PC-3 (cell line): ENCODE measurements at regions not wholly inside any gene's neighbourhood (a gene's known extent, or its start where the extent isn't known, plus 50 kb on each side); places are given as distances from the start of the nearest gene placed in this dataset.

ENCODE experiments used
- ATAC-seq: fragments of 200-7000 bp; cut with Tn5 transposase; 2 replicates; pipeline ENCODE4 v1.9.1; 2020; ENCODE audit warnings: mild to moderate bottlenecking, moderate library complexity
- BruUV-seq: library from RNA; stranded (reverse); fragments of 400-500 nt; replicated peaks from 2 replicates; lab custom pipeline; 2021; lab: Mats Ljungman, UMichigan
- CTCF ChIA-PET: fragments of 300-600 bp; sonication (Branson Sonifier 250); formaldehyde crosslinking; loops from one replicate; lab custom pipeline; 2022; ENCODE audit warnings: antibody characterized with exemption; lab: Charles Lee
- POLR2A ChIA-PET: fragments of 300-600 bp; sonication (Branson Sonifier 250); formaldehyde crosslinking; loops from one replicate; lab custom pipeline; 2022; ENCODE audit warnings: antibody characterized with exemption; ENCODE audit not compliant: unreplicated experiment; lab: Charles Lee
- DNase-seq: peaks from one replicate; pipeline ENCODE4 v3.0.0-alpha.2; 2015
- H2AFZ ChIP-seq: fragments of 300-600 bp; sonication (generic); 2 replicates; pipeline ENCODE4 v1.6.0; 2016; ENCODE audit warnings: antibody characterized with exemption, low read length
- H3F3A ChIP-seq: fragments of 300-600 bp; sonication (generic); one replicate; pipeline ENCODE4 v1.6.0; 2017; ENCODE audit warnings: antibody characterized with exemption, low read length, control low read depth, mild to moderate bottlenecking; ENCODE audit not compliant: unreplicated experiment
- H3K27ac ChIP-seq: fragments of 300-600 bp; sonication (generic); 2 replicates; pipeline ENCODE4 v1.5.1; 2016; ENCODE audit warnings: mild to moderate bottlenecking, low read length
- H3K27me3 ChIP-seq: fragments of 300-600 bp; sonication (generic); 2 replicates; pipeline ENCODE4 v1.6.1; 2016; ENCODE audit warnings: low read length, mixed read lengths
- H3K36me3 ChIP-seq: fragments of 300-600 bp; sonication (generic); 2 replicates; pipeline ENCODE4 v1.6.1; 2016; ENCODE audit warnings: low read depth, mixed run types, low read length, mixed read lengths
- H3K4me1 ChIP-seq: fragments of 300-600 bp; sonication (generic); 2 replicates; pipeline ENCODE4 v1.5.1; 2016; ENCODE audit warnings: low read length; ENCODE audit not compliant: insufficient read depth
- H3K4me2 ChIP-seq: fragments of 300-600 bp; sonication (generic); 2 replicates; pipeline ENCODE4 v1.6.0; 2016; ENCODE audit warnings: low read length
- H3K4me3 ChIP-seq: fragments of 300-600 bp; sonication (generic); 2 replicates; pipeline ENCODE4 v1.5.1; 2016; ENCODE audit warnings: mild to moderate bottlenecking, low read length, mixed read lengths
- H3K79me2 ChIP-seq: fragments of 300-600 bp; sonication (generic); 2 replicates; pipeline ENCODE4 v1.6.1; 2017; ENCODE audit warnings: low read length, mixed read lengths
- H3K9ac ChIP-seq: fragments of 300-600 bp; sonication (generic); 2 replicates; pipeline ENCODE4 v1.6.0; 2016; ENCODE audit warnings: mild to moderate bottlenecking, low read length
- H3K9me2 ChIP-seq: fragments of 300-600 bp; sonication (generic); replicated peaks from 2 replicates; pipeline ENCODE4 v1.6.1; 2016; ENCODE audit warnings: mixed run types, low read length, mixed read lengths
- H3K9me3 ChIP-seq: fragments of 300-600 bp; sonication (generic); 2 replicates; pipeline ENCODE4 v1.6.1; 2016; ENCODE audit warnings: low read length, mixed read lengths
- H4K20me1 ChIP-seq: fragments of 300-600 bp; sonication (generic); 2 replicates; pipeline ENCODE4 v1.6.1; 2016; ENCODE audit warnings: low read length, mixed read lengths
- CTCF ChIP-seq: fragments of 300-600 bp; sonication (generic); conservative IDR thresholded peaks from 2 replicates; pipeline ENCODE4 v1.5.1; 2017; ENCODE audit warnings: antibody characterized with exemption, low read depth, mild to moderate bottlenecking, low read length
- EZH2 ChIP-seq: fragments of 300-600 bp; sonication (generic); IDR thresholded peaks from one replicate; pipeline ENCODE4 v1.6.1; 2017; ENCODE audit warnings: antibody characterized with exemption, mild to moderate bottlenecking, low read length; ENCODE audit not compliant: unreplicated experiment
- EZH2phosphoT487 ChIP-seq: fragments of 300-600 bp; sonication (generic); IDR thresholded peaks from 2 replicates; pipeline ENCODE4 v1.6.1; 2018; ENCODE audit warnings: mild to moderate bottlenecking, antibody characterized with exemption, low read length, borderline replicate concordance
- intact Hi-C: fragments of 100-400 bp; cut with micrococcal nuclease; formaldehyde crosslinking; loops from 2 replicates; pipeline ENCODE4 v1.9.0; 2023

- no TSS peak for BruUV-seq
- H3K27ac ChIP-seq = no peak overlapping the region
- no peaks in the 10 kb centered on the region for H3K9me2 ChIP-seq
- no peaks in the 10 kb centered on the region for H4K20me1 ChIP-seq
- DNase-seq = no peak
- ChIA-PET CTCF (no interaction called here), POLR2A (no interaction called here)
- no peaks in the 10 kb centered on the region for H3F3A ChIP-seq
- no peaks in the 10 kb centered on the region for H3K4me1 ChIP-seq
- H3K9ac ChIP-seq = no peak overlapping the region
- no peak overlapping the region for H3K4me2 ChIP-seq
- no peaks in the 10 kb centered on the region for H3K79me2 ChIP-seq
- H3K4me3 ChIP-seq = no peak overlapping the region
- no peak overlapping the region for H2AFZ ChIP-seq
- no peak for ATAC-seq
- intact Hi-C loops = no loop called here
- TF ChIP-seq CTCF = no peak
- no peak for TF ChIP-seq EZH2
- TF ChIP-seq EZH2phosphoT487 = no peak
- H3K9me3 ChIP-seq = no peaks in the 10 kb centered on the region
- no peaks in the 10 kb centered on the region for H3K36me3 ChIP-seq
- H3K27me3 ChIP-seq = peaks cover 45% of the 10 kb centered on the region
Observed at GRCh38 chr9:68599826-68600225, 59.1 kb upstream of the TMEM252 start.

- ATAC-seq = no peak
- Histone ChIP-seq H3K79me2 (no peaks in the 10 kb centered on the region), H3F3A (no peaks in the 10 kb centered on the region), H3K4me2 (no peak overlapping the region), H3K9ac (no peak overlapping the region), H2AFZ (no peak overlapping the region), H3K9me3 (no peaks in the 10 kb centered on the region), H3K4me1 (no peaks in the 10 kb centered on the region), H3K4me3 (no peak overlapping the region), H3K36me3 (no peaks in the 10 kb centered on the region), H3K9me2 (no peaks in the 10 kb centered on the region), H3K27ac (no peak overlapping the region), H4K20me1 (no peaks in the 10 kb centered on the region), H3K27me3 (peaks cover 49% of the 10 kb centered on the region)
- ChIA-PET POLR2A (no interaction called here), CTCF (no interaction called here)
- DNase-seq = no peak
- no peak for TF ChIP-seq EZH2
- no peak for TF ChIP-seq EZH2phosphoT487
- no peak for TF ChIP-seq CTCF
- BruUV-seq = no TSS peak
- intact Hi-C loops = no loop called here
Observed at GRCh38 chr9:68601081-68601480, 60.4 kb upstream of the TMEM252 start.

GRCh38 chr9:68603371-68603770 lies 62.7 kb upstream of the TMEM252 start:
- POLR2A ChIA-PET = no interaction called here
- H3K79me2 ChIP-seq = no peaks in the 10 kb centered on the region
- intact Hi-C loops = no loop called here
- H3K27ac ChIP-seq = no peak overlapping the region
- H2AFZ ChIP-seq = no peak overlapping the region
- H3K9ac ChIP-seq = no peak overlapping the region
- H3F3A ChIP-seq = no peaks in the 10 kb centered on the region
- no peaks in the 10 kb centered on the region for H3K9me2 ChIP-seq
- BruUV-seq = no TSS peak
- H3K36me3 ChIP-seq = no peaks in the 10 kb centered on the region
- no peak overlapping the region for H3K4me3 ChIP-seq
- peaks cover 55% of the 10 kb centered on the region for H3K27me3 ChIP-seq
- H3K4me2 ChIP-seq = no peak overlapping the region
- TF ChIP-seq EZH2phosphoT487 (no peak), EZH2 (no peak), CTCF (no peak)
- DNase-seq (no peak), ATAC-seq (no peak)
- no peaks in the 10 kb centered on the region for H3K9me3 ChIP-seq
- H3K4me1 ChIP-seq = no peaks in the 10 kb centered on the region
- CTCF ChIA-PET = no interaction called here
- no peaks in the 10 kb centered on the region for H4K20me1 ChIP-seq
